ENCODE measurements at regions not wholly inside any gene's neighbourhood (a gene's known extent, or its start where the extent isn't known, plus 50 kb on each side); places are given as distances from the start of the nearest gene placed in this dataset.

DNA sequence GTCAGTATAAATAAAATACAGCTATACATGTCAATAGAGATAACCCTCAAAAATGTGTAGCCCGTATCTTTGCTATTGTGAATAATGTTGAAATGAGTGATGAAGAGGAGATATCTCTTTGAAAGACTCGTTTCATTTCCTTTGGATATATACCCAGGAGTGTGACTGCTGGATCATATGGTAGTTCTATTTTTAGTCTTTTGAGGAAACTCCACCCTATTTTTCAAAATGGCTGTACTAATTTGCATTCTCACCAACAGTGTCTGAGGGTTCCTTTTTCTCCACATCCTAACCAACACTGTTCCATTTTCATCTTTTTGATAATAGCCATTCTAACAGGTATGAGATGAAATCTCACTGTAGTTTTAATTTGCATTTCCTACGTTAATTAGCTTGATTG lies 237.5 kb upstream of the GBE1 start:
- TF ChIP-seq, protein P1, sequence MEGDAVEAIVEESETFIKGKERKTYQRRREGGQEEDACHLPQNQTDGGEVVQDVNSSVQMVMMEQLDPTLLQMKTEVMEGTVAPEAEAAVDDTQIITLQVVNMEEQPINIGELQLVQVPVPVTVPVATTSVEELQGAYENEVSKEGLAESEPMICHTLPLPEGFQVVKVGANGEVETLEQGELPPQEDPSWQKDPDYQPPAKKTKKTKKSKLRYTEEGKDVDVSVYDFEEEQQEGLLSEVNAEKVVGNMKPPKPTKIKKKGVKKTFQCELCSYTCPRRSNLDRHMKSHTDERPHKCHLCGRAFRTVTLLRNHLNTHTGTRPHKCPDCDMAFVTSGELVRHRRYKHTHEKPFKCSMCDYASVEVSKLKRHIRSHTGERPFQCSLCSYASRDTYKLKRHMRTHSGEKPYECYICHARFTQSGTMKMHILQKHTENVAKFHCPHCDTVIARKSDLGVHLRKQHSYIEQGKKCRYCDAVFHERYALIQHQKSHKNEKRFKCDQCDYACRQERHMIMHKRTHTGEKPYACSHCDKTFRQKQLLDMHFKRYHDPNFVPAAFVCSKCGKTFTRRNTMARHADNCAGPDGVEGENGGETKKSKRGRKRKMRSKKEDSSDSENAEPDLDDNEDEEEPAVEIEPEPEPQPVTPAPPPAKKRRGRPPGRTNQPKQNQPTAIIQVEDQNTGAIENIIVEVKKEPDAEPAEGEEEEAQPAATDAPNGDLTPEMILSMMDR (IDR thresholded peaks at IDR 0.05) = no peak
- TF ChIP-seq POLR2A (IDR thresholded peaks at IDR 0.05) = no peak
